Epithelial cell of prostate (primary cell): ENCODE measurements at regions not wholly inside any gene's neighbourhood (a gene's known extent, or its start where the extent isn't known, plus 50 kb on each side); places are given as distances from the start of the nearest gene placed in this dataset.
"Not testable (repeated sequence)": the region's sequence is repeated elsewhere in the genome, so short reads cannot be mapped to it uniquely, and the experiment has no call there.

Experiments used
- DNase-seq: peaks from one replicate; pipeline ENCODE4 v3.0.0-alpha.2; 2011; ENCODE audit warnings: low read depth, low spot score
- H3K27ac ChIP-seq: fragments of 450-650 bp; 2 replicates; pipeline ENCODE4 v1.5.1; 2017; ENCODE audit warnings: mild to moderate bottlenecking

DNA sequence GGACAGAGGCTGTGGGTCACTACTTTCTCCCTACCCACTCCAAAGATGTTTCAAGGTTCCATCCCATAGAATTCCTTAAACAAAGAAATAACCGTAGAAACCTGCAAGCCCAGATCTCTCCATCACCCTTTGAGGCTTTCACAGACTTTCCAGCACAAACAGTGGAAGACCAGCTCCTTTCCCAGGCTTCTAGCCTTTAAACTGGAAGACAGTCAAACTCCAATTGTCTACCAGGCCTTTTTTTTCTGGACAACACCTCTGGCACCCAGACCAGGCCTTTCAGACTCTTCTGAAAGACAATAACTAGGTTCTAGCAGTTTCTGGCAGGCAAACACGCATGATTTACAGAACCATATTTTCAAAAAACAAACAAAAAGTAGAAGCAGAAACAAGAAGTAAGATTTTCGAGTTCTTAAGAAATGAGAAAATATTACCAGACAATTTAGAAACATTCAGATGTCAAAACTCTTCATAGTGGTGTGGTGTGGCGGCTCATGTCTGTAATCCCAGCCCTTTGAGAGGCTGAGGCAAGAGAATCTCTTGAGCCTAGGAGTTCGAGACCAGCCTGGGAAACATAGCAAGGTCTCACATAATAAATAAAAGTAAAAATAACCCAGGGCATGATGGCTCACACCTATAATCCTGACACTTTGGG lies 73.0 kb upstream of the EPCAM start:
- no peak overlapping the region for H3K27ac ChIP-seq
- no peak for DNase-seq

DNA sequence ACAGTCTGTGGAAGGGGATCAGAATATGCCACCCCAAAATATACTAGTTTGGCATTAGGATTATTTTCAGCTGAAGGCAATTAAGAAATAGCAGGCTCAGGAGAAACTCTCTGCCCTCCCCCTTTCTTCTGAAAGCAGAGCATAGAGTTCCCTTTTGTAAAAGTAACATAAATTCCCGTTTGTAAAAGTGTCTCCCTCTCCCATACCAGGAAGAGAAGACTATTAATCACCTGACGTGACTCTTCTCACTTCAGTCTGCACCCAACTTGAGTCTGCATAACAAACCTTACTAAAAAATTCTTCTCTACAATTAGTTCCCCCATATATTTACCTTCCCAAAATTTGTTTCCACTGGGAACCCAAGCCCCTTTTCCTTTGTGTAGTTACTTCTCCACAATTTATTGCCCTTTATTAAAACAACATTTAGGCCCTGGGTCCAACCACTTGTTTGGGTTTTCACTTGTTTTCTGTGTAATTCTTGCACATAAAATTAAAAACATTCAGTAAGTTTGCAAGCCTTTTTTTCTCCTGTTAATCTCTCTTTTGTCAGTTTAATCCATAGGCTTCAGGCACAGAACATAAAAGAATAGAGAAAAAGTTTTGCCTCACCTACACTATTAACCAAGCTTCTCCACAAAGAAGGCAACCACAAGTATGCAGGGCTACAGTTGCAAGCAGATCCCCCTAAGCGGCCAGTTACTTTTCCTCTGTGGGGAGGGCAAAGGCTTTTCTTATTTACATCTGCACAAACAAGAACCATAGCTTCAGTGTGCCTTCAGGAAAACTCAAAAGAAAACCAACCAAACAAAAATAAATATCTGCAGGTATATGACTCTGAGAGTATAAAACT lies 73.8 kb upstream of the EPCAM start:
- H3K27ac ChIP-seq: no peak overlapping the region
- no peak for DNase-seq

DNA sequence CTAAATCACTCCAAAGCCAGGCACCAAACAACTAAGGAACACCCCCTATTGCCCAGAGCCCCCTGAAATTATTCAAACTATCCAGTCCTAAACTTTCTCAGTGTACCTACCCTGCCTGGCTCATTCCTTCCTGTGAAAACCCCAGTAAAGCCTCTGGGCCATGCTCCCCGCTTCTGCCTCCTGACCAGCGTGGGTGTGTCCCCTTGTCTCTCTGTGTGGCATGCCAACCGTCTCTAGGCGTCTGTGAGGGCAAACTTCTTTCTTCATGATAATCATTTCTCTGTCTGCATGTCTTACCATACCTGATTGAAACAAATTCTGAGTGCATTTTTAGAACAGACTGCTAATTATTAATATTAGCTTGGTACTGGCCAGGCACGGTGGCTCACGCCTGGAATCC lies 75.1 kb upstream of the EPCAM start:
- no peak overlapping the region for H3K27ac ChIP-seq
- no peak for DNase-seq

DNA sequence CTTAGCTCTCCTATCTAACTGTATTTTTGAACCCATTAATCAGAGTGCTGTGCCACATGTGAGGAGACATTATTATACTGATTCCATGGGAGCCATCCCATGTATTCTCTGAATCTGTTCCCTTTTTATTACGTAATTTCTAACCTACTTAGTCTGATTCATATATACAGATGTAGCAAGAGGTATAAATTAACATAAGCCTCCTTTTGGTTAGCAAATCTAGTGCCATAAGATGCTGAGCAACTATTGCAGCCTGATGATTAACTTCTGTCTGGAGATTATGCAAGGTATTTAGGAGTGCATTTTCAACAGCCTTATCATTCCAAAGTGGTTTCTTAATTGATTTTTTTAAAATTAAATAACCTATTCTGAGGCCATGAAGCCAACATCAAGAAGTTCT lies 80.2 kb upstream of the EPCAM start:
- H3K27ac ChIP-seq: peak overlapping the region; percentile 44
- peak; percentile 71 for DNase-seq

DNA sequence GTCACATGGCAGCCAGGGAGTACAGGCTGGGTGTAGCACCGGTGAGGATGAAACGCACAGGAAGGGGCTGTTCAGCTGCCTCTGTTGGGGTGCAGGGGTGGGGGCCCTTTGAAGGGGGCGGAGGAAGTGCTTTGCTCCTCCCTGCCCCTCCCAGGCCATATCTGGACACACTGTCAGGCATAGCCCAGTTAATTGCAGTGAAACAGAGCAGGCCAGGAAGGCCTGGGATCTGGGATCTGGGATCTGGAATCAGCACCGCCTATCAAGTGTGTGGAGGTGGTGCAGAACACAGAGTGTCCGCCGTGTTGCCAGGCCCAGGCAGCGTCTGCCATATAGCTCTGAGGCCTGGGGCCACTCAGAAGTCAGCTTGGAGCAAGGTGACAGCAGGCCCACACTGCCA lies 85.5 kb upstream of the EPCAM start:
- DNase-seq: no peak
- H3K27ac ChIP-seq: no peak overlapping the region

DNA sequence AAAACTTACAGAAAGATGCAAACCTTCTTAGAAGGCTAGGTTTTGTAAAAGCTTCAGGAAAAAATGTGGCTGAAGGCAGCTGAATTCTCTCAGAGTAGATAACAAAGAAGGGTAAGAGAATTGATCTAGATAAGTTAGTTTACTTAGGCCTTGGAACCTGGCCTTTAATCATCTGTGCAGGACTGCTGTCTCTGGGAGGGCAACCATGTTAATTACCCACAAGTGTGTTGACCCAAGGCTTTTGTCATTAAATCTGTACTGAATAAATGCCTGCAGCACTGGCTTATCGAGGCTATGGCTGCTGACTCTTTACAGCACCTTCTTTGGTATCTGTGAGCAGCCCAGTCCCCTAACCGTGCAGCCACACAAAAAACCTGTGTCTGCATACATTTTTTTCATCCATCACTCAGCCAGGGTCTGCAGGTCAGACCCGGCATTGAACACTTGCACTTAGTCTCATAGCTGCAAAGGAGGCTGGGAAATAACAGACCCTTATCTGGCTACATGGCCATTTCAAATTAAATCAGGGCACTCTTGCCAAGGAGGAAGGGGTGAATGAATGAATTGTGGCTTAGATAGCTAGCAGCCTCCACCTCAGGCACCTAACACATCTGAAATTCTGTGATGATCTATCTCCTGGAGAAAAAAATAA lies 86.4 kb upstream of the EPCAM start:
- no peak for DNase-seq
- H3K27ac ChIP-seq: no peak overlapping the region

DNA sequence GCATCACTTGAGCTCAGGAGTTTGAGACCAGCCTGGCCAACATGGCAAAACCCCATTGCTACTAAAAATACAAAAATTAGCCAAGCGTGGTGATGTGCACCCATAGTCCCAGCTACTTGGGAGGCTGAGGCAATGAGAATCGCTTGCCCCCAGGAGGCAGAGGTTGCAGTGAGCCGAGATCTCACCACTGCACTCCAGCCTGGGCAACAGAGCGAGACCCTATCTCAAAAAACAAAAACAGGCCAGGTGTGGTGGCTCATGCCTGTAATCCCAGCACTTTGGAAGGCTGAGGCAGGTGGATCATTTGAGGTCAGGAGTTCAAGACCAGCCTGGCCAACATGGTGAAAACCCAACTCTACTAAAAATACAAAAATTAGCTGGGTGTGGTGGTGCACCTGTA lies 89.6 kb upstream of the EPCAM start:
- not testable (repeated sequence) for DNase-seq, H3K27ac ChIP-seq

DNA sequence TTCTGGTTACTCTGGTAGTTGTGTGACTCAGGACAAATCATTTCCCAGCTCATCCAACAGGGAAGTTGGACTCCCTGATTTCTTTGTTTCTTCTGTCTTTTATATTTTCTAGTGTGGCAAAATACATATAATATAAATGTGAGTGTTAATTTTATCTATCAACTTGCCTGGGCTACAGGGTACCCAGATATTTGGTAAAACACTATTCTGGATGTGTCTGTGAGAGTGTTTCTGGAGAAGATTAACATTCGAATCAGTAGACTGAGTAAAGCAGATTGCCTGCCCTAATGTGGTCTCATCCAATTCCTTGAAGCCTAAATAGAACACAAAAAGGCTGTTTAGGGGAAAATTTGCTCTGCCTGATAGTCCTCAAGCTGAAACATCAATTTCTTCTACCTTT lies 91.1 kb upstream of the EPCAM start:
- H3K27ac ChIP-seq: no peak overlapping the region
- DNase-seq: no peak

DNA sequence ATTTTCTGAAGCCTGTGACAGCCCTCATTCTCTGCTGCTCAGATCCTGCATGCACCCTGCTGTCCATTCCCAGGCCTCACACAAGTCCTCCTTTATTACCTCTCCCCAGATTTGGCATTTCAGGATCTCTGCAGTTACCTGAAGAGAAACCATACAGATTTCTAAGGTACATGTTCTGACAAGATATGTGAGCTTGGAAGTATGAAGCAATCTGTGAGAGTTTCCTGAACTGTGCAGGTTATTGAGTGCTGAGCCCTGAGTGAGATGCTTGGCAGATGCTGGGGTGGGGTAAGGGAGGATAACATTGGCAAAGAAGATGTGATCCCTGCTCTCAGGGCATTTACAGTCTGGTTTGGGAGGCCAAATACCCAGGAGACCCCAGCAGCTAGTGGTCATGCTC lies 91.9 kb upstream of the EPCAM start:
- H3K27ac ChIP-seq: no peak overlapping the region
- peak; percentile 36 for DNase-seq

DNA sequence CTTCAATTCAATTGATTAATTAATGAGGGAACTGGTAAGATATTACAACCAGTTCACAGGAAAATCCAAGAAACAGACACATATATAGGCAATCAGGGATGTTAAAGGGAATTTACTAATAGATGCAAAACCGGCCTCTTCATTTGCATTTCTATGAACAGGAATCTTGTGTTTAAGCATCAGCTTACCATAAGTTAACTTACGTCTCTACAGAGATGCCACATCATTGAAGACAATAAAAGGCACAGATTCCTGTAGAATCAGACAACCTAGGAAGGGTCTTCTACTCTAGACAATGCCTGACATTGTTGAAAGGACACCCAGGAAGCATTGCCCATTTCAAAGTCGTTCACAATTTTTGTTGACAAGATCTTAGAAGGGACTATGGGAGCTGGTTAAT lies 93.0 kb upstream of the EPCAM start:
- DNase-seq: no peak
- no peak overlapping the region for H3K27ac ChIP-seq

DNA sequence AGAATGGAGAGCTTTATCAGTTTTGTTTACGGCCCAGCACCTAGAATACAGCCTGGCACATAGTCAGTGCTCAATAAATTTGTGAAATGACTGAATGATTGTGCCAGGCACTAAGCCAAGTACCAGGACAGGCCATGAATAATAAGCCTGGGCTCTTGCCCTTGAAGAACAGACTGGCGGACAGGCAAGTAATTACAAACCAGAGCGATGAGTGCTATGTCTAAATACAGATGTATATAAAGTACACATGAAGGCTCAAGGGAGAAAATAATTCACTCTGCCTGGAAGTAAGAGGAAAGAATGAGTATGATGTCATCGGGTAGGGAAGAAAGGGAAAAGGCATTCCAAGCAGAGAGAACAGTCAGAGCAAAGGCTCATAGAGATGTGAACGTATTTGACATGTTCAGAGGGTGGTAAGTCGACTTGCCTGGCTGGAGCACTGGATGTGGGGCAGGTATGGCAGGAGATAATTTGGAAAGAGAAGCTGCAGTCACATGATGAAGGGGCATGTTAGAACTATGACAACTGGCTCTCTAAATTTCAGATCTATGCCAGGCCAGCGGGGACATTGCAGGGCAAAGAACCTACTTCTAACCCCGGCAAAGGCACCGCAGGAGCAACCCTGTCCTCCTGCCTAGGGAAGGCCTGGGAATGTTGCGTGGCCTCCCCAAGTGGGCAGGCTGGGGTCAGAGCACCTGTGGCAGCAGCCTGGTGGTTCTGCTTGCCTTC lies 94.9 kb upstream of the EPCAM start:
- peak overlapping the region; percentile 4 for H3K27ac ChIP-seq
- DNase-seq: no peak

DNA sequence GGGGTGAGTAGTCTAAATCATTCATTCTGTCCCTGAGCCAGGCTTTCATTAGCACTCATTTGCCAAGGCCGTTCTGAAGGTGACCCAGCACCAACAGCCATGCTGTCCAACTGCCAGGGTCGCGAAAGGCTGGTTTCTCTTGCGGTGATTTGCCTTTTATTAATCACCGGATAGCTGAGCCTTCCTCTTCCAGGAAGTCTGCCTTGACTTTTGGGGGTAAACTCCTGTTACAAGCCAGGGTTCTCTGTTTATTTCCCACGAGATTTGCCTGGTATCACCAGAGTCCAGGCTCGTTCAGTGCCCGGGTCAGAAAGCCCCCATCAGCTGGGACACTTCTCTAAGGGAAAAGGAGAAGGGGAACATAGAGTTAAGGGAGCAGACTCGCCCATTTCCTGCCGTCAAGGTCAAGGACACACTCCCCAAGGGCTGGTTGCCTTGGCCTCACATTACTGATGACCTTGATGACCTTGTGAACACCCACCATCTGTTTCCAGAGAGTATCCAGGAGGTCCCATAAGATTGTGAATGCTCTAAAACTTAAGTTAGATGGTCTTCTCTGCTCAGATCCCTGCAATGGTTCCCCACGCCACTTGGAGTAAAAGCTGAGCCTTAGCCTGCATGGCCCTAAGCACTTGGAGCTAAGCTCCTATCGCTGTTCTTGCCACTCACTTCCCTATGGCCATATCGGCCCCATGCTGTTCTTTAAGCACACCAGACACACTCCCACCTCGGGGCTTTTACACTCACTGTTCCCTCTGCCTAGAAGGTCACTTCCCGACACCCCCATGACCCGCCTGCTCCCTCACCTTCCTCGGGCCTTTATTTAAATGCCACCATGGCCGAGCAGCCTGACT lies 96.0 kb upstream of the EPCAM start:
- no peak for DNase-seq
- peak overlapping the region; percentile 98 for H3K27ac ChIP-seq

DNA sequence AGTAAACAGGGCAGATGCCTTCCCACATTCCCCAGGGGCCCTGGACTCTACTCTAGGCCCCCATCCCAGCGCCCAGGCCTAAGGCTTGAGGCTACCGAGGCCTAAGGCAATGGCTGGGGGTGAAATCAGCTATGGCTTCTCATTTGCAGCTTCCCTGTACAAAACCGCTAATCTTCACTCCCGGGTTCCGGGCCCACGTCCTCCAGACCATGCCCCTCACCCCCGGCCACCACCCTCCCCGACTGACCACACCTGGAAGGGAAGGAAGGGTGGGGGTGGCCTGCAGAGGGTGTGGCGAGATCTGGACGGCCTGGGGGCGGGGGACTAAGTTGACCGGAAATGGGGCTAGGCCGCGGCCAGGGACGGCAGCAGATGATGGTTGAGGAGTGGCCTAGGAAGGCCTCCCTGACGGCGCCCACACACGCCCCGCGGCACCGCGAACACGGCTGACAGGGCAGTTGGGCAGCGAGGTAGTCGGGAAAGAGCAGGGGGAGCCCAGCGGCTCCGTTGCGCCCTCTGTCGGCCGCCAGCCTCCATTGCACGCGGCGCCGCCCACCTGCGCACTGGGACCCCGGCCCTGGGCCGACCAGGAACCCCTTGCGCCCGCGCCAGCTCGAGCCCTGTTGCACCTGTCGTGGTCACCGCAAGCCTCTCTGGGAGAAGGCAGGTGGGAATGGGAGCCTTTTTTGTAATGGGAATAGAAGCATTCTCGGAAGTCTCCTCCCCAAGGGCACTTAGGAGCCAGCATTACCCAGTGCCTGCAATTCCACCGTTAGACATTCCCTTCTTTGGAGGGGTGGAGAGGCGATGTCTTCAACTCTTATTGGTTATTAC lies 95.9 kb upstream of the CALM2 start:
- peak overlapping the region; percentile 98 for H3K27ac ChIP-seq
- no peak for DNase-seq

DNA sequence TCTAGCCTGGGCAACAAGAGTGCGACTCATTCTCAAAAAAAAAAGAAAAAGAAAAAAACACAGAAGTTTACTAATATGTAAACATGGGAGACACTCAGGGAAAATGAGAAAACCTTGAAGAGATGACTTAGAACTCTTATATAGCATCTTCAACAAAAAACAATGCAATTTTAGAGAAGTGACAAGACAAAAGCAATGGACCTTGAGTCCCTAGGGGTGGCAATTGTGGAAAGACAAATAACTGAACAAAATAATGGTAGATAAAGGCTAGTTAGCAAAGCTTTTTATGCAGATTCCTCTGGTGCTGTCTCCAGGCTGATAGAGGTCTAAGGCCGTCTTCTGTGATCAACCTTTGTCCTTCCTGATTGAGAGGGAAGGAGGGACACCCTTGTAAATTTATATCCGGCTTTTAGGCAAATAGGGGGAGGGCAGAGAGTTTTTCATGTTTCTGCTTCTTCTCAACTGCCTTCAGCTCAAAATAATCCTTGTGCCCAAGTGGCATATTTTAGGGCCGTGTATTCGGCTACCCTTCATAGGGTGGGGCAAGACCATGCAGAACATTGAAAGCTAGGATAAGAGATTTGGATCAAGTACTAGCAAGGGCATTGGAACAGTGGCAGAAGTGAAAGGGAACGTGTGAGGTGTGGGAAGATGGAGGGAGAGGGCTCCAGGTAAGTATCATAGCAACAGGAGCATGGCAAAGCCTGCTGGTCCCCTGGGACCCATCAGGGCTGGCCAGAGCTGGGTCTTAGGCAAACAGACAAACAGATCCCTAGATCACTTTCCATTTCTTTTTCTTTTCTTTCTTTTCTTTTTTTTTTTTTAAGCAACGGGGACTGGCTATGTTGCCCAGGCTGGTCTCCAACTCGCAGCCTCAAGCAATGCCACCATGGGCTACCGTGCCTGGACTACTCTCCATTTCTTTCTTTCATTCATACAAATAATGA lies 95.0 kb upstream of the CALM2 start:
- no peak for DNase-seq
- H3K27ac ChIP-seq: peak overlapping the region; percentile 98

DNA sequence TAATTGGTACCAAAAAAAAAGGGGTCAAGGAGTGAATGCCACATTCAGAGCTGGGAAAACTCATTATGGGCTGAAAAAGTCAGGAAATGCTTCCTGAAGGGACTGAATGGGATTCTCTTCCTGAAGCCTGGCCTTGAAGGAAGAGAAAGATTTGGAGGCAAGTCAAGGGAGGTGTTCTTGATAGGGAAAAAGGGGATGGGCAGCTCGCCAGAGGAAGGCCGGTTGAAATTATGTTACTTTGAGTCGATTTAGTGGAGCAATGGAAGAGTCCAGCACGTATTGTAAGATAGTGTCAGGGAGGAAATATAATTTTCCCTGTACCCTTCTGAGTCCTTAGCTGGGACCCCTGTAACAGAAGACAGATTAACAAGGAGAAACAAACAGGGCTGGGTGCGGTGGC lies 94.1 kb upstream of the CALM2 start:
- DNase-seq: no peak
- H3K27ac ChIP-seq: peak overlapping the region; percentile 98

DNA sequence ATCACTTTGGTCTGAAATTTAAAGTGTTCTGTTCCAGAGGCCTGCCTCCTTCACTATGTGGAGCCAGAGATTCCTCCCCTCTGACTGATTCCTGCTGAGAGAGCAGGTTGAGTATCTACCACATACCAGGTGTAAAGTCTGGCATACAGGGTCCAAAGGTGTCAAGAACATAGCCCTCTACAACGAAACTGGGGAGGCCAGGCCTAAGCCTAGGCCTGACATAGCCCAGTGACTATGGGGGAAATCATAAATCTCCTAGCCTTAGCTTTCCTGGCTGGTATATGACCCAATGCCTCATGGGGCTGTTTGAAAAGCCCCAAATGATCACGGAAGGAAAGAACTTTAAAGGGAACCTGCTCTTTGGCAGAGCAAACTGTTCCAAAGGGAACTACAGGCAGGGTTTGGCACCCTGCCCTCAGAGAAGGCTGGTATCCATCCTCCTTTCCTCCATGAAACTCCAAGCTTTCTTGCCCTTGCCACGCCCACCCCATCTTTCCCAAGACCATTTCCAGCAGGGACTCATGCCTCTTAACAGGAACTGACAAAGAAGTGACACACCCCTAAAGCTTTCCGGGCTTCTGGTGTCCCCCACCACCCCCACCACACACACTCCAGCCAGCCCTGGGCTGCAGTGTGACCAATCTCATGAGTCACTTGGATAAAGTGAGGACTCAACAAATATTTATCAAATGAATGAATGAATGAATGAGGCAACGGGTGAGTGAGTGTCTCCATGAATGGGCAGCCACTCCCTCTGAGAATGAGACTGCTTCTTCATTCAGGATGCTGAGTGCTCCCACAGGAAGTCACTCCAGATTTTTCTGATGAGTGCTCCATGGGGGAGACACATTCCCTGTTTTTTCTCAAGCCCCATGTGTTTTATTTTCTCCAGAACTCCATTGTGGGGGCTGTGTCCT lies 93.3 kb upstream of the CALM2 start:
- peak overlapping the region; percentile 98 for H3K27ac ChIP-seq
- peak; percentile 98 for DNase-seq

DNA sequence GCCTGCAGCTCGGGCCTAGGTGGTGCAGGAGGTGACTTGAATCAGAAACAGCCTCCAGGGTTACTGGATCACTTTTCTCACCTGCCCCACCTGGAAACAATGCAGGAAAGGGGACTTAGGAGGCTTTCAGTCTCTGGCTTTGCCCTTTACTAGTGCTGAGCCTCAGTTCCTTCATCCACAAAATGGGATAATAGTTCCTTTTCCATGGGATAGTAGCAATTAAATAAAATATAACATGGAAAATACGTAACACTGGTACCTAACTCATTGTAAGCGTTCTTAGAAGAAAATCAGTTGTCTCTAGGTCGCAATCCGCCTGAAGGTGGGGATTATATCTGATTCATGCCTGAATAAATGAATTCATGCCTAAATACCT lies 91.4 kb upstream of the CALM2 start:
- no peak for DNase-seq
- no peak overlapping the region for H3K27ac ChIP-seq
